ENCODE measurements at regions not wholly inside any gene's neighbourhood (a gene's known extent, or its start where the extent isn't known, plus 50 kb on each side); places are given as distances from the start of the nearest gene placed in this dataset.

GRCh38 chr20:60561052-60561451, 602.8 kb downstream of the CDH26 start:
- intact Hi-C loops (cut with DNase I), result no loop called here
- Histone ChIP-seq H3K4me1 (ENCODE audit: control insufficient read depth, insufficient read depth, low read length) (no peaks in the 10 kb centered on the region), H3K27me3 (ENCODE audit: control insufficient read depth, insufficient read depth) (no peaks in the 10 kb centered on the region), H3K27ac (ENCODE audit: low read length) (no peak overlapping the region), H3K9me3 (ENCODE audit: control insufficient read depth, low read length) (no peaks in the 10 kb centered on the region), H3K4me3 (ENCODE audit: low read length) (no peak overlapping the region)
- no peak for ATAC-seq
- DNase-seq, result no peak
- WGBS, result 81% methylated on average over 3 of the region's 3 CpGs

GRCh38 chr20:60565083-60565482, 606.9 kb downstream of the CDH26 start:
- H3K27ac ChIP-seq (ENCODE audit: low read length), result no peak overlapping the region
- no peaks in the 10 kb centered on the region for H3K9me3 ChIP-seq (ENCODE audit: control insufficient read depth, low read length)
- no peaks in the 10 kb centered on the region for H3K4me1 ChIP-seq (ENCODE audit: control insufficient read depth, insufficient read depth, low read length)
- ATAC-seq (peak in 1 of 2 donors; percentile 65), DNase-seq (no peak)
- no peaks in the 10 kb centered on the region for H3K27me3 ChIP-seq (ENCODE audit: control insufficient read depth, insufficient read depth)
- no peak overlapping the region for H3K4me3 ChIP-seq (ENCODE audit: low read length)
- intact Hi-C loops (cut with DNase I), result no loop called here
- WGBS, result 39% methylated on average over 4 of the region's 4 CpGs

- 48% methylated on average over 5 of the region's 5 CpGs for WGBS
- ATAC-seq (no peak), DNase-seq (no peak)
- H3K27ac ChIP-seq (ENCODE audit: low read length), result no peak overlapping the region
- intact Hi-C loops (cut with DNase I), result no loop called here
- no peaks in the 10 kb centered on the region for H3K27me3 ChIP-seq (ENCODE audit: control insufficient read depth, insufficient read depth)
- no peaks in the 10 kb centered on the region for H3K9me3 ChIP-seq (ENCODE audit: control insufficient read depth, low read length)
- no peaks in the 10 kb centered on the region for H3K4me1 ChIP-seq (ENCODE audit: control insufficient read depth, insufficient read depth, low read length)
- no peak overlapping the region for H3K4me3 ChIP-seq (ENCODE audit: low read length)
These were observed 607.3 kb downstream of the CDH26 start for GRCh38 chr20:60565551-60565950.

GRCh38 chr20:60569116-60569515, 610.9 kb downstream of the CDH26 start:
- ATAC-seq, result no peak
- Histone ChIP-seq H3K27me3 (ENCODE audit: control insufficient read depth, insufficient read depth) (no peaks in the 10 kb centered on the region), H3K9me3 (ENCODE audit: control insufficient read depth, low read length) (no peaks in the 10 kb centered on the region), H3K4me3 (ENCODE audit: low read length) (no peak overlapping the region), H3K4me1 (ENCODE audit: control insufficient read depth, insufficient read depth, low read length) (no peaks in the 10 kb centered on the region), H3K27ac (ENCODE audit: low read length) (no peak overlapping the region)
- DNase-seq, result no peak
- intact Hi-C loops (cut with DNase I), result no loop called here
- 88% methylated on average over 6 of the region's 6 CpGs for WGBS

GRCh38 chr20:60570481-60571277, 612.5 kb downstream of the CDH26 start:
- ATAC-seq, result no peak
- DNase-seq, result no peak
- 89% methylated on average over 11 of the region's 11 CpGs for WGBS
- Histone ChIP-seq H3K4me3 (ENCODE audit: low read length) (no peak overlapping the region), H3K9me3 (ENCODE audit: control insufficient read depth, low read length) (no peaks in the 10 kb centered on the region), H3K4me1 (ENCODE audit: control insufficient read depth, insufficient read depth, low read length) (no peaks in the 10 kb centered on the region), H3K27me3 (ENCODE audit: control insufficient read depth, insufficient read depth) (no peaks in the 10 kb centered on the region), H3K27ac (ENCODE audit: low read length) (no peak overlapping the region)
- intact Hi-C loops (cut with DNase I), result no loop called here

GRCh38 chr20:60573003-60573680, 614.9 kb downstream of the CDH26 start:
- no peak for DNase-seq
- H3K4me3 ChIP-seq (ENCODE audit: low read length), result no peak overlapping the region
- ATAC-seq, result peak in 1 of 2 donors; percentile 38
- no peaks in the 10 kb centered on the region for H3K27me3 ChIP-seq (ENCODE audit: control insufficient read depth, insufficient read depth)
- H3K4me1 ChIP-seq (ENCODE audit: control insufficient read depth, insufficient read depth, low read length), result no peaks in the 10 kb centered on the region
- no peaks in the 10 kb centered on the region for H3K9me3 ChIP-seq (ENCODE audit: control insufficient read depth, low read length)
- 50% methylated on average over 4 of the region's 4 CpGs for WGBS
- no peak overlapping the region for H3K27ac ChIP-seq (ENCODE audit: low read length)
- intact Hi-C loops (cut with DNase I), result no loop called here

GRCh38 chr20:60576236-60576635, 618.0 kb downstream of the CDH26 start:
- H3K9me3 ChIP-seq (ENCODE audit: control insufficient read depth, low read length), result no peaks in the 10 kb centered on the region
- 89% methylated on average over 2 of the region's 2 CpGs for WGBS

GRCh38 chr20:60579941-60580515, 621.8 kb downstream of the CDH26 start:
- H3K27ac ChIP-seq (ENCODE audit: low read length), result no peak overlapping the region
- no peaks in the 10 kb centered on the region for H3K27me3 ChIP-seq (ENCODE audit: control insufficient read depth, insufficient read depth)
- no peak overlapping the region for H3K4me3 ChIP-seq (ENCODE audit: low read length)
- H3K4me1 ChIP-seq (ENCODE audit: control insufficient read depth, insufficient read depth, low read length), result no peaks in the 10 kb centered on the region
- no peak for ATAC-seq
- no peak for DNase-seq
- H3K9me3 ChIP-seq (ENCODE audit: control insufficient read depth, low read length), result no peaks in the 10 kb centered on the region
- 75% methylated on average over 4 of the region's 4 CpGs for WGBS
- intact Hi-C loops (cut with DNase I), result no loop called here

More at GRCh38 chr20:60576236-60576635, 618.0 kb downstream of the CDH26 start:
- no peaks in the 10 kb centered on the region for H3K4me1 ChIP-seq (ENCODE audit: control insufficient read depth, insufficient read depth, low read length)
- intact Hi-C loops (cut with DNase I), result no loop called here
- DNase-seq (no peak), ATAC-seq (no peak)
- no peaks in the 10 kb centered on the region for H3K27me3 ChIP-seq (ENCODE audit: control insufficient read depth, insufficient read depth)
- no peak overlapping the region for H3K4me3 ChIP-seq (ENCODE audit: low read length)
- no peak overlapping the region for H3K27ac ChIP-seq (ENCODE audit: low read length)

- ATAC-seq, result no peak
- intact Hi-C loops (cut with DNase I), result no loop called here
These were observed 623.4 kb downstream of the CDH26 start for GRCh38 chr20:60581606-60582115.

GRCh38 chr20:60583741-60584140, 625.5 kb downstream of the CDH26 start:
- no peak for ATAC-seq
- Histone ChIP-seq H3K4me1 (ENCODE audit: control insufficient read depth, insufficient read depth, low read length) (no peaks in the 10 kb centered on the region), H3K27ac (ENCODE audit: low read length) (no peak overlapping the region), H3K27me3 (ENCODE audit: control insufficient read depth, insufficient read depth) (no peaks in the 10 kb centered on the region), H3K9me3 (ENCODE audit: control insufficient read depth, low read length) (no peaks in the 10 kb centered on the region), H3K4me3 (ENCODE audit: low read length) (no peak overlapping the region)
- DNase-seq, result no peak
- intact Hi-C loops (cut with DNase I), result no loop called here
- 84% methylated on average over 2 of the region's 2 CpGs for WGBS

More at GRCh38 chr20:60581606-60582115, 623.4 kb downstream of the CDH26 start:
- WGBS, result 71% methylated on average over 4 of the region's 4 CpGs
- Histone ChIP-seq H3K4me3 (ENCODE audit: low read length) (no peak overlapping the region), H3K27me3 (ENCODE audit: control insufficient read depth, insufficient read depth) (no peaks in the 10 kb centered on the region), H3K9me3 (ENCODE audit: control insufficient read depth, low read length) (no peaks in the 10 kb centered on the region), H3K4me1 (ENCODE audit: control insufficient read depth, insufficient read depth, low read length) (no peaks in the 10 kb centered on the region), H3K27ac (ENCODE audit: low read length) (no peak overlapping the region)
- DNase-seq, result no peak

- DNase-seq (no peak), ATAC-seq (no peak)
- Histone ChIP-seq H3K4me3 (ENCODE audit: low read length) (no peak overlapping the region), H3K9me3 (ENCODE audit: control insufficient read depth, low read length) (no peaks in the 10 kb centered on the region), H3K27ac (ENCODE audit: low read length) (no peak overlapping the region), H3K4me1 (ENCODE audit: control insufficient read depth, insufficient read depth, low read length) (no peaks in the 10 kb centered on the region), H3K27me3 (ENCODE audit: control insufficient read depth, insufficient read depth) (no peaks in the 10 kb centered on the region)
- 67% methylated on average over 4 of the region's 4 CpGs for WGBS
- intact Hi-C loops (cut with DNase I), result no loop called here
These were observed 626.0 kb downstream of the CDH26 start for GRCh38 chr20:60584221-60584620.

Measured in right cardiac atrium (tissue), 5 donors.